ENCODE measurements at regions not wholly inside any gene's neighbourhood (a gene's known extent, or its start where the extent isn't known, plus 50 kb on each side); places are given as distances from the start of the nearest gene placed in this dataset.

DNA sequence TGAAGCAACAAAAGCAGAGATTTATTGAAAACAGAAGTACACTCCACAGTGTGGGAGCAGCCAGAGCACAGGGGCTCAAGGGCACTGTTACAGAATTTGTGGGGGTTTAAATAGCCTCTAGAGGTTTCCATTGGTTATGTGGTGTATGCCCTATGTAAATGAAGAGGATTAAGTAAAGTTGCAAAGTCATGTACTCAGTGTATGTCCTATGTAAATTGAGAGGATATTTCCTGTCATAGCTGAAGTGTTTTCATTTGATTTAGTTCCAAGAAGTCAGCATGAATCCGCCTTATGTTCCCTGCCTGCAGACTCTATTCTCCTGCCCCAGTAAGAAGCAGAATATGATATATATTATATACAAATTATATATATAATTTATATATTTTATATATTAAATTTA lies 966.0 kb upstream of the COX7C start:
- no TSS peak for BruUV-seq (replicated peaks)
- Histone ChIP-seq H3K4me2 (ENCODE audit: low read depth, low read length) (no peak overlapping the region), H3K27me3 (ENCODE audit: control insufficient read depth in 1 of 2, insufficient read depth in 2 of 2, low read length in 2 of 2) (no peaks in the 10 kb centered on the region), H3K9ac (ENCODE audit: insufficient read depth, low read depth, low read length) (no peak overlapping the region), H3K36me3 (replicated peaks in 1 of 2; ENCODE audit: control insufficient read depth in 1 of 2, insufficient read depth in 2 of 2, low read length in 2 of 2) (no peaks in the 10 kb centered on the region), H2AFZ (ENCODE audit: low read length) (no peak overlapping the region), H3K79me2 (ENCODE audit: insufficient read depth, low read length) (no peaks in the 10 kb centered on the region), H4K20me1 (ENCODE audit: insufficient read depth, low read length) (no peaks in the 10 kb centered on the region), H3K27ac (ENCODE audit: extremely low read length, insufficient read depth, low read length) (no peak overlapping the region), H3K9me3 (ENCODE audit: low read length) (no peaks in the 10 kb centered on the region), H3K4me3 (replicated peaks in 1 of 3; ENCODE audit: insufficient read depth in 1 of 3, low read depth in 2 of 3, low read length in 3 of 3) (no peak overlapping the region), H3K4me1 (ENCODE audit: insufficient read depth, low read length) (no peaks in the 10 kb centered on the region)
- DNase-seq (ENCODE audit: low spot score) (no peak), ATAC-seq (no peak), FAIRE-seq (no peak)
- intact Hi-C loops (cut with micrococcal nuclease; ENCODE audit: unreplicated experiment) = no loop called here
- ChIA-PET CTCF (ENCODE audit: low intra/inter-chr PET ratio, low total read pairs) (no interaction called here), POLR2A (no interaction called here)
- 14% methylated on average over 1 of the region's 1 CpG for WGBS (ENCODE audit: low lambda C conversion rate)
- in situ Hi-C loops (cut with HindIII; ENCODE audit: extremely low pct_ligation_motif_present, low pct_unique_long_range_greater_than_20kb) = no loop called here
- TF ChIP-seq, protein P1, sequence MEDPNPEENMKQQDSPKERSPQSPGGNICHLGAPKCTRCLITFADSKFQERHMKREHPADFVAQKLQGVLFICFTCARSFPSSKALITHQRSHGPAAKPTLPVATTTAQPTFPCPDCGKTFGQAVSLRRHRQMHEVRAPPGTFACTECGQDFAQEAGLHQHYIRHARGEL (CRISPR knock-in tag; IDR thresholded peaks at IDR 0.05) = no peak
- TF ChIP-seq ZNF44 (CRISPR knock-in tag; IDR thresholded peaks at IDR 0.05) = no peak
- no peak for TF ChIP-seq ZNF550 (CRISPR knock-in tag; IDR thresholded peaks at IDR 0.05; ENCODE audit: borderline replicate concordance)
- TF ChIP-seq ADNP (CRISPR knock-in tag; IDR thresholded peaks at IDR 0.05) = no peak
- TF ChIP-seq, protein P2, sequence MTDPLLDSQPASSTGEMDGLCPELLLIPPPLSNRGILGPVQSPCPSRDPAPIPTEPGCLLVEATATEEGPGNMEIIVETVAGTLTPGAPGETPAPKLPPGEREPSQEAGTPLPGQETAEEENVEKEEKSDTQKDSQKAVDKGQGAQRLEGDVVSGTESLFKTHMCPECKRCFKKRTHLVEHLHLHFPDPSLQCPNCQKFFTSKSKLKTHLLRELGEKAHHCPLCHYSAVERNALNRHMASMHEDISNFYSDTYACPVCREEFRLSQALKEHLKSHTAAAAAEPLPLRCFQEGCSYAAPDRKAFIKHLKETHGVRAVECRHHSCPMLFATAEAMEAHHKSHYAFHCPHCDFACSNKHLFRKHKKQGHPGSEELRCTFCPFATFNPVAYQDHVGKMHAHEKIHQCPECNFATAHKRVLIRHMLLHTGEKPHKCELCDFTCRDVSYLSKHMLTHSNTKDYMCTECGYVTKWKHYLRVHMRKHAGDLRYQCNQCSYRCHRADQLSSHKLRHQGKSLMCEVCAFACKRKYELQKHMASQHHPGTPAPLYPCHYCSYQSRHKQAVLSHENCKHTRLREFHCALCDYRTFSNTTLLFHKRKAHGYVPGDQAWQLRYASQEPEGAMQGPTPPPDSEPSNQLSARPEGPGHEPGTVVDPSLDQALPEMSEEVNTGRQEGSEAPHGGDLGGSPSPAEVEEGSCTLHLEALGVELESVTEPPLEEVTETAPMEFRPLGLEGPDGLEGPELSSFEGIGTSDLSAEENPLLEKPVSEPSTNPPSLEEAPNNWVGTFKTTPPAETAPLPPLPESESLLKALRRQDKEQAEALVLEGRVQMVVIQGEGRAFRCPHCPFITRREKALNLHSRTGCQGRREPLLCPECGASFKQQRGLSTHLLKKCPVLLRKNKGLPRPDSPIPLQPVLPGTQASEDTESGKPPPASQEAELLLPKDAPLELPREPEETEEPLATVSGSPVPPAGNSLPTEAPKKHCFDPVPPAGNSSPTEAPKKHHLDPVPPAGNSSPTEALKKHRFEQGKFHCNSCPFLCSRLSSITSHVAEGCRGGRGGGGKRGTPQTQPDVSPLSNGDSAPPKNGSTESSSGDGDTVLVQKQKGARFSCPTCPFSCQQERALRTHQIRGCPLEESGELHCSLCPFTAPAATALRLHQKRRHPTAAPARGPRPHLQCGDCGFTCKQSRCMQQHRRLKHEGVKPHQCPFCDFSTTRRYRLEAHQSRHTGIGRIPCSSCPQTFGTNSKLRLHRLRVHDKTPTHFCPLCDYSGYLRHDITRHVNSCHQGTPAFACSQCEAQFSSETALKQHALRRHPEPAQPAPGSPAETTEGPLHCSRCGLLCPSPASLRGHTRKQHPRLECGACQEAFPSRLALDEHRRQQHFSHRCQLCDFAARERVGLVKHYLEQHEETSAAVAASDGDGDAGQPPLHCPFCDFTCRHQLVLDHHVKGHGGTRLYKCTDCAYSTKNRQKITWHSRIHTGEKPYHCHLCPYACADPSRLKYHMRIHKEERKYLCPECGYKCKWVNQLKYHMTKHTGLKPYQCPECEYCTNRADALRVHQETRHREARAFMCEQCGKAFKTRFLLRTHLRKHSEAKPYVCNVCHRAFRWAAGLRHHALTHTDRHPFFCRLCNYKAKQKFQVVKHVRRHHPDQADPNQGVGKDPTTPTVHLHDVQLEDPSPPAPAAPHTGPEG (CRISPR knock-in tag; IDR thresholded peaks at IDR 0.05) = no peak
- TF ChIP-seq ATM (IDR thresholded peaks at IDR 0.05; ENCODE audit: borderline replicate concordance) = no peak
- TF ChIP-seq ZNF567 (CRISPR knock-in tag; IDR thresholded peaks at IDR 0.05; ENCODE audit: borderline replicate concordance) = no peak
- TF ChIP-seq ZNF33A (CRISPR knock-in tag; IDR thresholded peaks at IDR 0.05; ENCODE audit: borderline replicate concordance) = no peak
- no peak for TF ChIP-seq HNRNPL (IDR thresholded peaks at IDR 0.05; ENCODE audit: low read depth, low read length)
- no peak for TF ChIP-seq TGIF2 (CRISPR knock-in tag; IDR thresholded peaks at IDR 0.05)
- TF ChIP-seq CENPX (CRISPR knock-in tag; IDR thresholded peaks at IDR 0.05) = no peak
- TF ChIP-seq, protein P3, sequence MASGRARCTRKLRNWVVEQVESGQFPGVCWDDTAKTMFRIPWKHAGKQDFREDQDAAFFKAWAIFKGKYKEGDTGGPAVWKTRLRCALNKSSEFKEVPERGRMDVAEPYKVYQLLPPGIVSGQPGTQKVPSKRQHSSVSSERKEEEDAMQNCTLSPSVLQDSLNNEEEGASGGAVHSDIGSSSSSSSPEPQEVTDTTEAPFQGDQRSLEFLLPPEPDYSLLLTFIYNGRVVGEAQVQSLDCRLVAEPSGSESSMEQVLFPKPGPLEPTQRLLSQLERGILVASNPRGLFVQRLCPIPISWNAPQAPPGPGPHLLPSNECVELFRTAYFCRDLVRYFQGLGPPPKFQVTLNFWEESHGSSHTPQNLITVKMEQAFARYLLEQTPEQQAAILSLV (CRISPR knock-in tag; IDR thresholded peaks at IDR 0.05; ENCODE audit: borderline replicate concordance) = no peak
- TF ChIP-seq SMAD9 (CRISPR knock-in tag; IDR thresholded peaks at IDR 0.05) = no peak
- TF ChIP-seq, protein P4, sequence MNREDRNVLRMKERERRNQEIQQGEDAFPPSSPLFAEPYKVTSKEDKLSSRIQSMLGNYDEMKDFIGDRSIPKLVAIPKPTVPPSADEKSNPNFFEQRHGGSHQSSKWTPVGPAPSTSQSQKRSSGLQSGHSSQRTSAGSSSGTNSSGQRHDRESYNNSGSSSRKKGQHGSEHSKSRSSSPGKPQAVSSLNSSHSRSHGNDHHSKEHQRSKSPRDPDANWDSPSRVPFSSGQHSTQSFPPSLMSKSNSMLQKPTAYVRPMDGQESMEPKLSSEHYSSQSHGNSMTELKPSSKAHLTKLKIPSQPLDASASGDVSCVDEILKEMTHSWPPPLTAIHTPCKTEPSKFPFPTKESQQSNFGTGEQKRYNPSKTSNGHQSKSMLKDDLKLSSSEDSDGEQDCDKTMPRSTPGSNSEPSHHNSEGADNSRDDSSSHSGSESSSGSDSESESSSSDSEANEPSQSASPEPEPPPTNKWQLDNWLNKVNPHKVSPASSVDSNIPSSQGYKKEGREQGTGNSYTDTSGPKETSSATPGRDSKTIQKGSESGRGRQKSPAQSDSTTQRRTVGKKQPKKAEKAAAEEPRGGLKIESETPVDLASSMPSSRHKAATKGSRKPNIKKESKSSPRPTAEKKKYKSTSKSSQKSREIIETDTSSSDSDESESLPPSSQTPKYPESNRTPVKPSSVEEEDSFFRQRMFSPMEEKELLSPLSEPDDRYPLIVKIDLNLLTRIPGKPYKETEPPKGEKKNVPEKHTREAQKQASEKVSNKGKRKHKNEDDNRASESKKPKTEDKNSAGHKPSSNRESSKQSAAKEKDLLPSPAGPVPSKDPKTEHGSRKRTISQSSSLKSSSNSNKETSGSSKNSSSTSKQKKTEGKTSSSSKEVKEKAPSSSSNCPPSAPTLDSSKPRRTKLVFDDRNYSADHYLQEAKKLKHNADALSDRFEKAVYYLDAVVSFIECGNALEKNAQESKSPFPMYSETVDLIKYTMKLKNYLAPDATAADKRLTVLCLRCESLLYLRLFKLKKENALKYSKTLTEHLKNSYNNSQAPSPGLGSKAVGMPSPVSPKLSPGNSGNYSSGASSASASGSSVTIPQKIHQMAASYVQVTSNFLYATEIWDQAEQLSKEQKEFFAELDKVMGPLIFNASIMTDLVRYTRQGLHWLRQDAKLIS (CRISPR knock-in tag; IDR thresholded peaks at IDR 0.05) = no peak
- TF ChIP-seq, protein P5, sequence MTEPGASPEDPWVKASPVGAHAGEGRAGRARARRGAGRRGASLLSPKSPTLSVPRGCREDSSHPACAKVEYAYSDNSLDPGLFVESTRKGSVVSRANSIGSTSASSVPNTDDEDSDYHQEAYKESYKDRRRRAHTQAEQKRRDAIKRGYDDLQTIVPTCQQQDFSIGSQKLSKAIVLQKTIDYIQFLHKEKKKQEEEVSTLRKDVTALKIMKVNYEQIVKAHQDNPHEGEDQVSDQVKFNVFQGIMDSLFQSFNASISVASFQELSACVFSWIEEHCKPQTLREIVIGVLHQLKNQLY (CRISPR knock-in tag; IDR thresholded peaks at IDR 0.05) = no peak

All from HepG2 (cell line).